EL (cell line): ENCODE measurements at regions not wholly inside any gene's neighbourhood (a gene's known extent, or its start where the extent isn't known, plus 50 kb on each side); places are given as distances from the start of the nearest gene placed in this dataset.
"Not testable (repeated sequence)": the region's sequence is repeated elsewhere in the genome, so short reads cannot be mapped to it uniquely, and the experiment has no call there.

Experiments used
- DNase-seq: peaks from one replicate; pipeline ENCODE4 v3.0.0-alpha.2; 2016

GRCh38 chr14:104306450-104307040 is 168.2 kb downstream of the KIF26A start:
- no peak for DNase-seq

- DNase-seq, result no peak
Measured at GRCh38 chr14:104307246-104307626, 168.8 kb downstream of the KIF26A start.

DNA sequence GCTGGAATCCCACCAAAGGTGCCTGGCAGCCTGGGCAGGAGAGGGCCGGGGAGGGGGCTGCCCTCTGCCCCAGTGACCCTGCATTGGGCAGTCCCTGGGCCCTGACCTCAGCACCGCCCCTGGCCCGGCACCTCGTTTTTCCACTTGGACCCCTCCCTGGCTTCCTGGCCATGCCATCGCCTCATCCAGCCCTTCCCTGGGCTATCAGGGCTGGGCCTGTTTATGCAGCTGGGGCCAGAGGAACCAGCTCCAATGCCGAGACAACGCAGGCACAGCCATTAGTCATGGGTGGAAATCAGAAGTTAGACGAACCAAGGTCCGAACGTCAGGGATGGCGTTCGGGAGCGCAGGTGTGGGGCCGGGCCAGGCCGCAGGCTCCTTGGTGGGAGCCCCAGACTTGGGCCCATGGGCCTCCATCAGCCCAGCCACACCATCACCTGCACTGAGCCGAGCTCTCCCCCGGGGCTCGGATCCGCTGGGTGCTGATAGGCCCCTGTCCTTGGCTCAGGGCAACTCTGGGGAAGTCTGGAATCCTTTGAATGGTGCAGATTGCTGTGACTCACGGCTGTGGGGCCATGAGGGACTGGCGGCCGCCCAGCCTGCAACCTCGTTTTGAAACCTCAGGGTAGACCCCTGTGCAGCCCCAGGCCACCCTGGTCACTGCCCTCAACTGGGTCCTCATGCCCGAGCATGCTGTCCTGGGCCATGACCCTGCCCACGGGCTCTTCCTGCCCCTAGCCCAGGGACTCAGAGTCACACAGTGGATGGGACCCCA is 169.4 kb downstream of the KIF26A start:
- DNase-seq, result no peak

GRCh38 chr14:104308534-104308933 is 170.1 kb downstream of the KIF26A start:
- DNase-seq, result not testable (repeated sequence)

DNA sequence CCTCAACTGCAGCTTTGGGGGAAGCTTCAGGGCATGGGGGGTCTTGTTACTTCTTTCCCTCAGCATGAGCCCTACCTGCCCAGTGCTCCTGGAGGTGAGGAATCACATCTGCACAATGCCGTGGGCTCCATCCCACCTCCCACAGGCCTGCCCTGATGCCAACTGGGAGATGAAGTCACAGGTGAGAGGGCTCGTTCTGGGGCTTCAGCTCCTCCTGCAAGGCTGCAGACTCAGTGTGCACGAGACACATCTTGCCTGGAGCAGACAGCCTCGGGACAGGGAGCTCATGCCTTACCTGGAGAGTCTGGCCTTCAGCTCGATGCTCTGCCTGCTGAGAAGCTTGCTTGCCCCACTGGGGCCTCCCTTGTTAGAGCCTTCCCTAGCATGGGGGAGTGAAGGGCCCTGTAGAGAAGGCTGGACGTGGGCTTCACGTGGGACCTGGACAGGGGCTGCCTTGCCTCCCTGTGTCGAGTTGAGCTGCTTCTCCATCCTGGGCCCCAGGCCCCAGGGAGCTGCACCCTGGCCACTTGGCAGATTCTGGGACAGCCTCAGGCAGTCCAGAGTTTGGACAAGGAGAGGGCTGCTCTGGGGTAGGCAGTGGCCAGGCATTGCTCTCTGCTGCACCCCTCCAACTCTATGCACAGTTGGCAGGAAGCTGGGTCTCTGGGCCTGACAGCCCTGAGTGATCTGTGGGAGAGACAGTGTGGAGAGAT is 171.4 kb downstream of the KIF26A start:
- no peak for DNase-seq

- no peak for DNase-seq
Measured at GRCh38 chr14:104311358-104311757, 173.0 kb downstream of the KIF26A start.

DNA sequence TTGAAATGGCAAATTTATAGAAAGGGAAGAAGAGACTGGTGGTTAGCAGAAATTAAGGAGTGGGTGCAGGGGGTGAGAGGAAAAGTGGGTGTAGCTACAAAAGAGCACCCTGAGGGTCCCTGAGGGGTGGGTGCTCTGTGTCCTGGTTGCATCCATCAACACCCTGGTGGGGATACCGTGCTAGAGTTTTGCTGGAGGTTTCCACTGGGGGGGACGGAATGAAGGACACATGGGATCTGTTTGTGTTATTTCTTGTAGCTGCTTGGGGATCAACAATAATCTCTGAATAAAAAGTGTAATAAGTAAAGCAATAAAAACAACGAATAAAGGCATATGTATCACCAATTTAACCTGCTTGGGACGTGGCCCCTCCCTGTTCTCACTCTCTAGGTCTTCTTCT is 175.3 kb downstream of the KIF26A start:
- DNase-seq, result no peak

GRCh38 chr14:104314251-104314941 is 176.0 kb downstream of the KIF26A start:
- DNase-seq, result no peak

- no peak for DNase-seq
Measured at GRCh38 chr14:104315169-104315568, 176.8 kb downstream of the KIF26A start.

DNA sequence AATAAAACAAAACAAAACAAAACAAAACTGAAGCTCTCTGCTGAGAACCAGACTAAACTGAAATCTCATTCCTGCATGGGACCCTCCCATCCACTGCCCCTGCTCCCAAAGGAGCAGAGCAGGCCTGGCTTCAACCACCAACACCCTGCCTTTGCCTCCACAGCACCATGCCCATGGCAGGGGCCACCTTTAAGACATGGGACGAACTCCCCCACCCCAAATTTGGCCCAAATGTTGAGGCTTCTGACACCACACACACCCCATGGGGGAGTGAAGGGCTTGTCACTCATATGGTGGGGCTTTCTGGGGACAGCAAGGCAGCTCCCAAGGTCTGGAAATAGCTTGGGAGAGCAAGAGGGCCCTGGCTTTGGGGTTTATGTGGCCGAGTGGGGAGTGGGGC is 177.2 kb downstream of the KIF26A start:
- no peak for DNase-seq

DNA sequence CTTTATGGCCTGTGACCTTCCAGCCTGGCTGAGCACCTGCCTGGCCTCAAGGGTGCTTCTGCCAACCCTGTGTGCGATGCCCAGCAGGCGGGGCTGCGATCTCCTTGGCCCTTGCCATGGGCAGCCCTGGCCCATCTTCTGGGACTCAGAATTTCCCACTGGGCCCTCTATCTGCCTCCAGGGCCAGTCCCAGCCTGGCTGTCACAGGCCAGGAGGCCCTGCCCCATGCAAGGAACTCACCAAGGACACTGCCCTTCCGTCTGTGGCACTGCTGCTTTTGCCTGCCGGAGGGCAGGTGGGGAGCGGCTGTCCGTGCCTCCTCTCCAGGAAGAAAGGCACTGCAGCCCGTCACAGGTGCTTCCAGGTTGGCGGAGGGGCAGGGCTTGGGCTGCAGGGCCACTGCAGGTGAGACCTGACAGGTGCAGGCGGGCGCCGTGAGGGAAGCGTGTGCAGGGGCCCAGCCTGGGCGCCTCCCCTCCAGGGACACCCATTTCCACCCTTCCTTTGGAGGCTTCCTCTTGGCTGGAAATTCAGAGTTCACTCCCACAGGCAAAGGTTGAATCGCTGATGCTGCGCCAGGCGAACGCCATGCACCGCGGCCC is 177.8 kb downstream of the KIF26A start:
- no peak for DNase-seq

GRCh38 chr14:104316723-104317491 is 178.5 kb downstream of the KIF26A start:
- no peak for DNase-seq

GRCh38 chr14:104317492-104317805 is 179.1 kb downstream of the KIF26A start:
- no peak for DNase-seq

GRCh38 chr14:104317975-104318557 is 179.7 kb downstream of the KIF26A start:
- no peak for DNase-seq

DNA sequence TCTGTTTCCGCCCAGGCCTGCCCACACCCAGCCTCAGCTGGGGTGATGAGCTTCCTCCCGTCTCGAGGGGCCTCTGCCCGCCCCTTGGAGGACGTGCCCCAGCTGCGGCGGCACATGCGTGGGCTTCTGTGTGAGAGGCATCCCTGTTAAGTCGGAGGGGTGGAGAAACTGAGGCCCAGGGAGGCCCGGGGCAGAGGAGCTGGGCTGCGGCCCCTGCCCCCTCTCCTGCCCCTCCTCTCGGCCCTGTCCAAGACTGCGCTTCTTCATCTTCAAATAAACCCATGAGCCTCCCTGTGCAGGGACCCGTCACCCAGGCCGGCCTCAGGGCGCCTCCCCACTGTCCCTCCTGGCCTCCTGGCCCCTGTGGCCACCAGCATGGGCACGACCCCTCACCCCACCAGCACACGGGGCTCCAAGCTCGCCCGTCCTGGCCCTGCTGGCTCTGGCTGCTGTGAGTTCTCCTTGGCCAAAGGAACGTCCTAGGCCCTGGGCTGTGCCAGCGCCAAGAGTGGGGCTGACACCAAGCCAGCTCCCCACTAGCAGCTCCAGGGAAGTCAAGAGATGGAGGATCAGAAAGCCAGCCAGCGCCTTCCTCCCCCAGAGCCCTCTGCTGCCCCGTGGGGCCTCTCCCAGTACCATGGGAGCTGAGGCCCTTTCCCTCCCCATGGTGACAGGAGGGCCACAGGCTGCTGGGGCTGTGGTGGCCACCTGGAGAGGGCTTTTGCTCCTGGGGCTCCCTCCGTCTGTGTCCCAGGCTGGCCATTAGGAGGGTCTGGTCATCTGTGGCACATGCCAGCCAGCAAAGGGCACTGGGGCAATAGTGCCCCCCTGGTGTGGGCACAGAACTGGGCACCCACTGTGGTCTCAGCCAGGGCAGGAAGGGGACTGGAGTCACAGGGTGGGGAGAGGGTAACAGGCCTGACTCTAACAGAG is 180.4 kb downstream of the KIF26A start:
- no peak for DNase-seq

GRCh38 chr14:104319491-104320241 is 181.3 kb downstream of the KIF26A start:
- DNase-seq, result no peak

DNA sequence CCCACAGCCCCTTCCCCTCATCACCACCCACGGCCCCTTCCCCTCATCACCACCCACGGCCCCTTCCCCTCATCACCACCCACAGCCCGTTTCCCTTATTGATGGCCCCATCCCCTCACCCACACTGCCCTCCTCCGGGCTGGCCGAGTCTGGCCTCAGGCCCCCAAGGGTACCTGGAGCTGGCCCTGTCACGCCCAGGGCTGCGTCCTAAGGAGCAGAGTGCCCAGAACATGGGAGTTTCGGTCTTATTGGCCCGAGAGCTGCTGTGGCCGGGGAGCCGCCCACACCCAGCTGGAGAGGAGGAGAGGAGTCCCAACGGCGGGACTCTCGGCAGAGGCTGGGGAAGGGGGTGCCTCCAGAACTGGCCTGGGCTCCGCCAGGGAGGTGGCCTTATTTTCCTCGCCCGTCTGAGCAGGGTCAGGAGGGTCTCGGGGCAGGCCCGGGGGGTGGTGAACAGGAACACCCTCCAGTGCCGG is 182.3 kb downstream of the KIF26A start:
- DNase-seq, result no peak

GRCh38 chr14:104321088-104321801 is 182.9 kb downstream of the KIF26A start:
- DNase-seq, result no peak

DNA sequence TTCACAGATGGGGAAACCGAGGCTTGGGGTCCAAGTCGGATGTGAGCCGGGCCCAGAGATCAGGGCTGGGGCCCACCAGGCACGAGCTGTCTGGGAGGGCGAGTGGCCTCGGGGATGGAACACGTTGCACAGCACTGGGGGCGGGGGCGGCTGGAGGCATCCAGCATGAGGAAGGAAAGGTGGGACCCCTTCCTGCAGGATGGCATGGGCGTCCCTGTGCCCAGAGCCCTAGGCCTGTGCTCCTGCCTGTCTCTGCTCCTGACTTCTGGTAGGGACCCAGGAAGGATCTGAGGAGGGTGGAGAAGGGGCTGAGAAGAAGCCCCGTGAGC is 183.4 kb downstream of the KIF26A start:
- DNase-seq, result no peak
